MCF 10A (cell line): ENCODE measurements at regions not wholly inside any gene's neighbourhood (a gene's known extent, or its start where the extent isn't known, plus 50 kb on each side); places are given as distances from the start of the nearest gene placed in this dataset.

ENCODE experiments used
- BruUV-seq: library from RNA; stranded (reverse); fragments of 400-500 nt; replicated peaks from 2 replicates; lab custom pipeline; 2021; lab: Mats Ljungman, UMichigan
- CTCF ChIA-PET: fragments of 300-600 bp; sonication (Branson Sonifier 250); formaldehyde crosslinking; extraction: SDS; loops from one replicate; lab custom pipeline; 2021; ENCODE audit warnings: antibody characterized with exemption, inconsistent platforms; lab: Yijun Ruan, JAX
- POLR2A ChIA-PET: fragments of 300-600, 350-650 bp; sonication (Branson Sonifier 250); formaldehyde crosslinking; extraction: SDS; loops from one replicate; lab custom pipeline; 2020; ENCODE audit warnings: antibody characterized with exemption, inconsistent platforms; lab: Yijun Ruan, JAX
- DNase-seq: peaks from one replicate; pipeline ENCODE4 v3.0.0-alpha.2; 2018; ENCODE audit not compliant: unreplicated experiment
- H3K27ac Mint-ChIP-seq: one replicate; pipeline ENCODE4 v1.8.0; 2022; ENCODE audit warnings: mild to moderate bottlenecking, low read depth, mixed read lengths; ENCODE audit not compliant: unreplicated experiment
- H3K27me3 Mint-ChIP-seq: one replicate; pipeline ENCODE4 v1.8.0; 2022; ENCODE audit warnings: mixed read lengths; ENCODE audit not compliant: insufficient read depth, unreplicated experiment
- H3K36me3 Mint-ChIP-seq: one replicate; pipeline ENCODE4 v1.8.0; 2022; ENCODE audit warnings: mild to moderate bottlenecking, moderate library complexity, mixed read lengths; ENCODE audit not compliant: insufficient read depth, unreplicated experiment
- H3K4me1 Mint-ChIP-seq: one replicate; pipeline ENCODE4 v1.8.0; 2022; ENCODE audit warnings: mixed read lengths; ENCODE audit not compliant: insufficient read depth, unreplicated experiment
- H3K4me3 Mint-ChIP-seq: one replicate; pipeline ENCODE4 v1.8.0; 2022; ENCODE audit warnings: mild to moderate bottlenecking, moderate library complexity, mixed read lengths; ENCODE audit not compliant: unreplicated experiment
- H3K9me3 Mint-ChIP-seq: one replicate; pipeline ENCODE4 v1.8.0; 2022; ENCODE audit warnings: mixed read lengths; ENCODE audit not compliant: unreplicated experiment
- intact Hi-C: fragments of 100-400 bp; cut with micrococcal nuclease; formaldehyde crosslinking; loops from 2 replicates; pipeline ENCODE4 v1.14.1; 2022
- TF ChIP-seq, protein P1 (sequence below): fragments of 200-600 bp; IDR thresholded peaks from one replicate; pipeline ENCODE4 v1.8.0; 2022; ENCODE audit warnings: antibody characterized with exemption, mild to moderate bottlenecking; ENCODE audit not compliant: unreplicated experiment

DNA sequence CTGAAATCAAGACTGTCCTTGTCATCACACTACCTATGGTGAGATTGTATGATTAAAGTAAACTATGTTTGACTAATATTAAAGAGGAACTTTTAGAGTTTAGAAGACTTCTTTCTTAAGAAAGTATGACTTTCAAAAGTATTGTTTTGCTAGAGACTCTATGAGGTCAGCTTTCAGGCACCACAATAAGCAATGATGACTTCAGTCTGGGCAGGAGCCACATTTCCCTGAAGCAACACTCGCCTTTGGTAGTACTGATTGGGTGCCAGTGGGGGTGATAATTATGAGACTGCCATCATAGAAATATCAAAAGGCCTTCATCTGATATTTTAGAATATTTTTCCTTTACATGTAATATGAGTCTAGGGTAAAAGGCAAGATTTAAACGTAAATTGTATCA is 212.6 kb downstream of the DTHD1 start:
- DNase-seq = no peak
- TF ChIP-seq, protein P1, sequence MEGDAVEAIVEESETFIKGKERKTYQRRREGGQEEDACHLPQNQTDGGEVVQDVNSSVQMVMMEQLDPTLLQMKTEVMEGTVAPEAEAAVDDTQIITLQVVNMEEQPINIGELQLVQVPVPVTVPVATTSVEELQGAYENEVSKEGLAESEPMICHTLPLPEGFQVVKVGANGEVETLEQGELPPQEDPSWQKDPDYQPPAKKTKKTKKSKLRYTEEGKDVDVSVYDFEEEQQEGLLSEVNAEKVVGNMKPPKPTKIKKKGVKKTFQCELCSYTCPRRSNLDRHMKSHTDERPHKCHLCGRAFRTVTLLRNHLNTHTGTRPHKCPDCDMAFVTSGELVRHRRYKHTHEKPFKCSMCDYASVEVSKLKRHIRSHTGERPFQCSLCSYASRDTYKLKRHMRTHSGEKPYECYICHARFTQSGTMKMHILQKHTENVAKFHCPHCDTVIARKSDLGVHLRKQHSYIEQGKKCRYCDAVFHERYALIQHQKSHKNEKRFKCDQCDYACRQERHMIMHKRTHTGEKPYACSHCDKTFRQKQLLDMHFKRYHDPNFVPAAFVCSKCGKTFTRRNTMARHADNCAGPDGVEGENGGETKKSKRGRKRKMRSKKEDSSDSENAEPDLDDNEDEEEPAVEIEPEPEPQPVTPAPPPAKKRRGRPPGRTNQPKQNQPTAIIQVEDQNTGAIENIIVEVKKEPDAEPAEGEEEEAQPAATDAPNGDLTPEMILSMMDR = no peak
- intact Hi-C loops = no loop called here
- no TSS peak for BruUV-seq
- Mint-ChIP-seq H3K27me3 (no peaks in the 10 kb centered on the region), H3K4me1 (peaks cover 6% of the 10 kb centered on the region), H3K4me3 (no peak overlapping the region), H3K27ac (no peak overlapping the region), H3K9me3 (no peaks in the 10 kb centered on the region), H3K36me3 (no peaks in the 10 kb centered on the region)
- CTCF ChIA-PET = no interaction called here
- POLR2A ChIA-PET = no interaction called here

GRCh38 chr4:36494747-36495146 is 213.3 kb downstream of the DTHD1 start:
- Mint-ChIP-seq H3K27ac (no peak overlapping the region), H3K4me3 (no peak overlapping the region), H3K36me3 (no peaks in the 10 kb centered on the region), H3K9me3 (no peaks in the 10 kb centered on the region), H3K27me3 (no peaks in the 10 kb centered on the region), H3K4me1 (peaks cover 4% of the 10 kb centered on the region)
- DNase-seq = no peak
- CTCF ChIA-PET = no interaction called here
- intact Hi-C loops = no loop called here
- TF ChIP-seq, protein P1 = no peak
- no TSS peak for BruUV-seq
- POLR2A ChIA-PET = no interaction called here

DNA sequence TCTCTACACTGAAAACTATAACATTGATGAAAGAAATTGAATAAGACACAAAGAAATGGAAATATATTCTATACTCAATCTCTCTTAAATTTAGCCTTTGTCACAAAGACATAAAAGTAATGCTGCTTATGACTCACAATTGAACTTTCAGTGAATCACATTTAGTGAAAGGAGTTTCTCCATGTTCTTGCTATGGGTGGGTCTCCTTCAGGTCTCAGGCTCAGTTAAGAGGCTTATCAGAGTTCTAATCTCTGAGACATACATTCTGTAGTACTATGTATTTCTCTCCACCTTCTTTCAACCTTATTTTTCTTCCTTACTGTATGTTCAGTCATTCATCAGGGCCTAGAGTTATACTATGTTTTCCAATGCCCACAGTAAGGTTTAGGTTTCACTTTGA is 220.9 kb downstream of the DTHD1 start:
- Mint-ChIP-seq H3K4me3 (no peak overlapping the region), H3K9me3 (peaks cover 5% of the 10 kb centered on the region), H3K4me1 (no peaks in the 10 kb centered on the region), H3K36me3 (no peaks in the 10 kb centered on the region), H3K27ac (no peak overlapping the region), H3K27me3 (no peaks in the 10 kb centered on the region)
- peak; percentile 16 for DNase-seq
- intact Hi-C loops = no loop called here
- TF ChIP-seq, protein P1 = no peak
- ChIA-PET POLR2A (no interaction called here), CTCF (no interaction called here)
- BruUV-seq = no TSS peak

DNA sequence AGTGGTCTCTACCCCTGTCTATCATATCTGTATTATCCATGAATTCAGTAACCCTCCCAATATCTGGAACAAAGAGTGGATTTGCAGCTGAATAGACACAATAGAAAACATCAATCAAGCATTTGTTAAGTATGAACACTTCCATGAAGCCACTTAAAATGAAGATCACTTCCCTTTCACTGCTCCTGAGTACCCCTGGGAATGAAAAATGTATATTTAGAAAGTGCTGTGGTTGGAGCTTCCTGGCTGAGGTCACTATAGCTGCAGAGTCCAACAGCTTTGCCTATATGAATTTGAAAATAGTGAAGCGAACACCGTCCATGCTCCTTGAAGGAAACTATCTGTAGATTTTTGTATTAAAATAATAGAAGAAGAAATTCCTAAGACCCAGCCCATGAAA is 227.0 kb downstream of the DTHD1 start:
- no peak for DNase-seq
- intact Hi-C loops = no loop called here
- Mint-ChIP-seq H3K27ac (no peak overlapping the region), H3K27me3 (no peaks in the 10 kb centered on the region), H3K36me3 (no peaks in the 10 kb centered on the region), H3K4me3 (no peak overlapping the region), H3K4me1 (no peaks in the 10 kb centered on the region), H3K9me3 (no peaks in the 10 kb centered on the region)
- CTCF ChIA-PET = no interaction called here
- TF ChIP-seq, protein P1 = no peak
- POLR2A ChIA-PET = no interaction called here
- no TSS peak for BruUV-seq
